ENCODE measurements at regions not wholly inside any gene's neighbourhood (a gene's known extent, or its start where the extent isn't known, plus 50 kb on each side); places are given as distances from the start of the nearest gene placed in this dataset.

DNA sequence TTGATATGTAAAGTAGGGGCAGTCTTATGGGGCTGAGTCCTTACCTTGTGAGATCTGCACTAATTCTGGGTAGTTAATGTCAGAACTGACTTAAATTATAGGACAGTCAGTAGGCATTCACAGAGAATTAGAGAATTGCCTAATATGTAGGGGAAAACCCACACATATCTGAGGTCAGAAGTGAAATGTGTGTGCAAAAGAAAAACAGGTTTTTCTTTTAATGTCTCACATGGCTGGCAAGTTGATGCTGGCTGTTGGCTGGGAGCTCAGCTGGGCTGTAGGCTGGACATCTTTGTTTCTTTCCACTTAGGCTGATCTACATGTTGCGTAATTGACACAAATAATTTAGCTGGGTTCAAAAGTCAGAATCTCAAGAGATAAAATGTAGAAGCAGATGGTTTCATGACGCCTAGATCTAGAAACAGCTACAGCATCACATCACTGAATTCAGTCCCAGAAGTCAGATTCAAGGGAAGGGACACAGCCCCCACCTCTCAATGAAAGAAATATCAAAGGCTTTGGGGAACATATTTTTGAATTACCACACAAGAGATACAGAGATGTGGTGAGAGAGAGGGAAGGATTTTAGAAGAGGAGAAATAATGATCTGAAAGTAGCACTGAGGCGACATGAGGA, 98.9 kb downstream of the TNFSF18 start:
- Histone ChIP-seq H2BK12ac (ENCODE audit: insufficient read length, low read depth, low read length) (no peak overlapping the region), H3K23ac (ENCODE audit: insufficient read length, low read depth, low read length) (no peak overlapping the region), H4K5ac (ENCODE audit: insufficient read length, low read depth, low read length) (no peak overlapping the region), H2AFZ (ENCODE audit: low read length) (no peak overlapping the region), H4K20me1 (ENCODE audit: control insufficient read depth, insufficient read depth, insufficient read length) (no peaks in the 10 kb centered on the region), H2BK20ac (ENCODE audit: low read depth, low read length, poor library complexity, severe bottlenecking) (no peak overlapping the region), H3K27ac (ENCODE audit: insufficient read length, low read depth, low read length) (no peak overlapping the region), H2BK5ac (ENCODE audit: insufficient read length, low read length) (no peak overlapping the region), H3K79me2 (ENCODE audit: insufficient read depth, low read length) (no peaks in the 10 kb centered on the region), H3K4me1 (ENCODE audit: insufficient read depth, low read length) (no peaks in the 10 kb centered on the region; the same call in 1 of the 2 replicates), H3K56ac (ENCODE audit: insufficient read length, low read depth, low read length) (no peak overlapping the region), H2BK120ac (ENCODE audit: low read depth, low read length, poor library complexity, severe bottlenecking) (no peak overlapping the region), H3K23me2 (ENCODE audit: insufficient read length, low read depth, low read length, poor library complexity, severe bottlenecking) (no peaks in the 10 kb centered on the region), H2BK15ac (ENCODE audit: low read depth, low read length) (no peak overlapping the region), H3K9ac (ENCODE audit: extremely low read depth, insufficient read length, low read length) (no peak overlapping the region), H3K79me1 (ENCODE audit: insufficient read depth, low read depth, low read length, poor library complexity, severe bottlenecking) (no peaks in the 10 kb centered on the region), H4K8ac (replicated peaks; ENCODE audit: insufficient read length, low read depth, low read length) (no peak overlapping the region), H3K27me3 (ENCODE audit: insufficient read depth, low read length) (no peaks in the 10 kb centered on the region), H3K14ac (ENCODE audit: insufficient read depth, low read length) (no peak overlapping the region), H3K4ac (ENCODE audit: low read depth, low read length) (no peak overlapping the region), H3K9me3 (ENCODE audit: control insufficient read depth, low read depth, low read length) (no peaks in the 10 kb centered on the region), H3K4me2 (ENCODE audit: insufficient read depth, insufficient read length, low read length) (no peak overlapping the region), H4K91ac (ENCODE audit: insufficient read length, low read depth, low read length) (no peak overlapping the region), H3K18ac (ENCODE audit: insufficient read length, low read depth, low read length) (no peak overlapping the region), H3T11ph (ENCODE audit: low read length) (no peak overlapping the region), H2AK5ac (ENCODE audit: insufficient read length, low read length) (no peak overlapping the region)
- no peaks in the 10 kb centered on the region for H3K9me3 Mint-ChIP-seq
- H3K4me1 Mint-ChIP-seq, result peaks cover 2 to 6% of the 10 kb centered on the region in 2 experiments; a peak in 1 of 4 replicates
- no peaks in the 10 kb centered on the region for H3K36me3 Mint-ChIP-seq (ENCODE audit: insufficient read depth in 1 of 3, low read depth in 3 of 3)
- H3K27ac Mint-ChIP-seq, result no peak overlapping the region
- H3K27me3 Mint-ChIP-seq (ENCODE audit: low read depth), result no peaks in the 10 kb centered on the region
- TF ChIP-seq, protein P1, sequence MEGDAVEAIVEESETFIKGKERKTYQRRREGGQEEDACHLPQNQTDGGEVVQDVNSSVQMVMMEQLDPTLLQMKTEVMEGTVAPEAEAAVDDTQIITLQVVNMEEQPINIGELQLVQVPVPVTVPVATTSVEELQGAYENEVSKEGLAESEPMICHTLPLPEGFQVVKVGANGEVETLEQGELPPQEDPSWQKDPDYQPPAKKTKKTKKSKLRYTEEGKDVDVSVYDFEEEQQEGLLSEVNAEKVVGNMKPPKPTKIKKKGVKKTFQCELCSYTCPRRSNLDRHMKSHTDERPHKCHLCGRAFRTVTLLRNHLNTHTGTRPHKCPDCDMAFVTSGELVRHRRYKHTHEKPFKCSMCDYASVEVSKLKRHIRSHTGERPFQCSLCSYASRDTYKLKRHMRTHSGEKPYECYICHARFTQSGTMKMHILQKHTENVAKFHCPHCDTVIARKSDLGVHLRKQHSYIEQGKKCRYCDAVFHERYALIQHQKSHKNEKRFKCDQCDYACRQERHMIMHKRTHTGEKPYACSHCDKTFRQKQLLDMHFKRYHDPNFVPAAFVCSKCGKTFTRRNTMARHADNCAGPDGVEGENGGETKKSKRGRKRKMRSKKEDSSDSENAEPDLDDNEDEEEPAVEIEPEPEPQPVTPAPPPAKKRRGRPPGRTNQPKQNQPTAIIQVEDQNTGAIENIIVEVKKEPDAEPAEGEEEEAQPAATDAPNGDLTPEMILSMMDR (conservative IDR thresholded peaks at IDR 0.05), result no peak
- no peak overlapping the region for H3K4me3 Mint-ChIP-seq
- no peak for DNase-seq
- no CpG with 5 or more reads among the region's 3 CpGs for WGBS (ENCODE audit: extremely low coverage, insufficient read length, low lambda C conversion rate)

Measured in H9 (cell line).